ENCODE measurements at regions not wholly inside any gene's neighbourhood (a gene's known extent, or its start where the extent isn't known, plus 50 kb on each side); places are given as distances from the start of the nearest gene placed in this dataset.

DNA sequence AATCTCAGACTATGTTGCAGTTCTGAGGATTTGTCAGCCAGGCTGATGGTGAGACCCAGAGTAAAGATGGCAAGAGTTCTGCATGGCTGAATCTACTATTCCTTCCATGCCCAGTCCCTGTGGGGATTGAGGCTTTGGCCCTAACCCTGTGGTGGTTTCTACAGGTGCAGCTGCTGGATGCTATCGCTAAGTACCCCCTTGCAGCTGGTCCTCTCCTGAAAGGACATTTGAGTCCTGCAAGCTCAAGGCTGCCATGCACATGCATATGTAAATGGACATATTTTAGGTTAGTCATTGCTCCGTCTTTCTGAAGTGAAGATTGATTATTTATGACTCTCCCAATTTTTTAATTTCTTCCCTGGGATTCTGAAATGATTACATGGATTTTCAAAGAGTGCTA is 1122.2 kb upstream of the CELF2 start:
- Histone ChIP-seq H2BK15ac (replicated peaks; ENCODE audit: low read depth) (no peak overlapping the region), H3K79me2 (ENCODE audit: control insufficient read depth, insufficient read depth, low read length) (no peaks in the 10 kb centered on the region), H2AK5ac (ENCODE audit: low read length) (no peak overlapping the region), H3K4ac (ENCODE audit: low read depth, low read length) (no peak overlapping the region), H2BK120ac (ENCODE audit: low read depth, low read length) (no peak overlapping the region), H3K4me1 (ENCODE audit: control insufficient read depth, low read depth, low read length) (no peaks in the 10 kb centered on the region), H3K18ac (ENCODE audit: low read length) (no peak overlapping the region), H3K56ac (ENCODE audit: low read length) (no peak overlapping the region), H3K4me2 (ENCODE audit: low read length) (no peak overlapping the region), H4K5ac (ENCODE audit: low read length) (no peak overlapping the region), H2BK5ac (ENCODE audit: low read length) (no peak overlapping the region), H3K27me3 (ENCODE audit: insufficient read depth, low read length, poor library complexity) (no peaks in the 10 kb centered on the region), H3K79me1 (ENCODE audit: low read length) (no peaks in the 10 kb centered on the region), H3K36me3 (ENCODE audit: control insufficient read depth, insufficient read depth, low read length) (no peaks in the 10 kb centered on the region), H3K4me3 (ENCODE audit: low read length) (no peak overlapping the region), H3K23ac (ENCODE audit: low read length) (no peak overlapping the region), H3K9ac (ENCODE audit: low read length) (no peak overlapping the region), H4K8ac (ENCODE audit: low read depth, low read length) (no peak overlapping the region), H3K27ac (ENCODE audit: low read depth, low read length) (no peak overlapping the region)
- no CpG with 5 or more reads among the region's 2 CpGs for WGBS (ENCODE audit: extremely low coverage, insufficient coverage, low lambda C conversion rate)
- DNase-seq: no peak

DNA sequence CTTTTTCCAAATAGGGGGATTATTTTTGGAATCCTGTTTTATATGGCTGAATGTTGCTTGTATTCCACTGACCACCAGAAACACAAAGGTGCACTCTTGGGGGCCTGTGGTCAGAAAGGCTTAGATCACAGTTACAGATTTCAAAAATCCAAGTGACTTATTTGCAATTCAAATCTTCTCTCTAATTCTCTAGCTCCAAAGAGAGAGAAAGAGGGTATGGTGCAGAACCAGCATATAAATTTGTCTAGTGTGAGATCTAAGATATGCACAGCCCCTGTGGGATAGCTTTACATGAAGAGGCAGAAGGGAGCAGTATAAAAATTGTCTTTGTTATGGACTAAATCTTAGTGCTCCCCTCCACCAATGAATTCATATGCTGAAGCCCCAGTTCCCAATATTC is 1121.7 kb upstream of the CELF2 start:
- Histone ChIP-seq H4K8ac (ENCODE audit: low read depth, low read length) (no peak overlapping the region), H3K18ac (ENCODE audit: low read length) (no peak overlapping the region), H2AK5ac (ENCODE audit: low read length) (no peak overlapping the region), H2BK120ac (ENCODE audit: low read depth, low read length) (no peak overlapping the region), H3K27ac (ENCODE audit: low read depth, low read length) (no peak overlapping the region), H3K9ac (ENCODE audit: low read length) (no peak overlapping the region), H3K4me1 (ENCODE audit: control insufficient read depth, low read depth, low read length) (no peaks in the 10 kb centered on the region), H4K5ac (ENCODE audit: low read length) (no peak overlapping the region), H3K27me3 (ENCODE audit: insufficient read depth, low read length, poor library complexity) (no peaks in the 10 kb centered on the region), H3K23ac (ENCODE audit: low read length) (no peak overlapping the region), H3K4ac (ENCODE audit: low read depth, low read length) (no peak overlapping the region), H3K56ac (ENCODE audit: low read length) (no peak overlapping the region), H2BK15ac (replicated peaks; ENCODE audit: low read depth) (no peak overlapping the region), H3K36me3 (ENCODE audit: control insufficient read depth, insufficient read depth, low read length) (no peaks in the 10 kb centered on the region), H2BK5ac (ENCODE audit: low read length) (no peak overlapping the region), H3K79me1 (ENCODE audit: low read length) (no peaks in the 10 kb centered on the region), H3K4me3 (ENCODE audit: low read length) (no peak overlapping the region), H3K4me2 (ENCODE audit: low read length) (no peak overlapping the region), H3K79me2 (ENCODE audit: control insufficient read depth, insufficient read depth, low read length) (no peaks in the 10 kb centered on the region)
- DNase-seq: no peak

DNA sequence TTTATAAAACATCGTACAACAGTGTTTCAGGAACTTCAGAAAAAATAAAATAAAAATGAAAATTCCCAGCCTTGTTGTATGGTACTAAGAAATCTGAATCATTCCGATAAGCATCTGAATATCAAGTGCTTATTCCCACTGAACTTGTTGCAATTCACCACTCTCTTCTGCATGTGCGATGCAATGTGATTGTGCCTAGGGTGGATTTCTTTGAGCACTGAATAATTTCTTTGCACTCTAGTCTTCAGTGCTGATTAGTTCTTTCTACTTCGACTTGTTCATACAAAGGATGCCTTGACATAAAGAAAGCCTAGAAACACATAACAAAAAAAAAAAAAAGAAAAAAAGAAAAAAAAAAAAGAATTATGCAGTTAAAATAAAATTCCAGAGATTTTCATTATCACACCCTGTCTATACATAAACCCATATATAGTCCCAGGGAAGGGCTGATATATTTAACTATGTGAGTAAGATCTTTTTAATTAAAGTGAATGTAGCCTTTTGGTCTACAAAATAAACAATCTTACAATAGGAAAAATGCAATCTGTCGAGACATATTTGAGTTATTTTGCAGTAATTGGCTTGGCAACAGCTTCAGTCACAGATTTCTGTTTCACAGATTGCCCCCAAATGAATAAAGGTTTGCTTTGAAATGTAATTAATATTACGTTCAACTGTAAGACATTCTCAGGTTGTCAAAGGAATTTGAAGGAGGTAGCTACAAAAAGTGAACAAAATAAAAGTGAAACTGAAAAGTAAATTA is 1118.9 kb upstream of the CELF2 start:
- Histone ChIP-seq H3K4me1 (ENCODE audit: control insufficient read depth, low read depth, low read length) (no peaks in the 10 kb centered on the region), H3K4ac (ENCODE audit: low read depth, low read length) (no peak overlapping the region), H2BK15ac (replicated peaks; ENCODE audit: low read depth) (no peak overlapping the region), H3K4me2 (ENCODE audit: low read length) (no peak overlapping the region), H4K8ac (ENCODE audit: low read depth, low read length) (no peak overlapping the region), H3K27ac (ENCODE audit: low read depth, low read length) (no peak overlapping the region), H2BK5ac (ENCODE audit: low read length) (no peak overlapping the region), H4K5ac (ENCODE audit: low read length) (no peak overlapping the region), H3K36me3 (ENCODE audit: control insufficient read depth, insufficient read depth, low read length) (no peaks in the 10 kb centered on the region), H2BK120ac (ENCODE audit: low read depth, low read length) (no peak overlapping the region), H2AK5ac (ENCODE audit: low read length) (no peak overlapping the region), H3K27me3 (ENCODE audit: insufficient read depth, low read length, poor library complexity) (no peaks in the 10 kb centered on the region), H3K18ac (ENCODE audit: low read length) (no peak overlapping the region), H3K56ac (ENCODE audit: low read length) (no peak overlapping the region), H3K79me1 (ENCODE audit: low read length) (no peaks in the 10 kb centered on the region), H3K4me3 (ENCODE audit: low read length) (no peak overlapping the region), H3K9ac (ENCODE audit: low read length) (no peak overlapping the region), H3K23ac (ENCODE audit: low read length) (no peak overlapping the region), H3K79me2 (ENCODE audit: control insufficient read depth, insufficient read depth, low read length) (no peaks in the 10 kb centered on the region)
- DNase-seq: no peak
- WGBS (ENCODE audit: extremely low coverage, insufficient coverage, low lambda C conversion rate): no CpG with 5 or more reads among the region's 6 CpGs

DNA sequence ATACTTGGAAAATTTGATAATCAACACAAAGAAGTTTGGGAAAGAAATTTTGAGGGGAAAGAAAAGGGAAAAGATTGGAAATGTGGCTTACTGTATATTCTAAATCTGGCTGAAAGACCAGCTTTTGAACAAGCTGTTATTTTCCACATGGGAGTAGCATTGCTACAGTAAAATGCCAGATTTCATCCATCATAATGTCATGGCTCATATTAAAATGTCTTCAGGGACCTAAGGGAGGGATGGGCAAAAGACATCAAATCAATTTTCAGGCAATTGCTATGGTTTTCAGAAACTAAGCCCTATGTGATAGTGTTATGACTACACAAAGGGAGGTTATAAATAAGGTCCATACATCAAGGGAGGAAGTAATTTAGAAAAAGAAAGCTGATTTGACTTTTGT is 1116.9 kb upstream of the CELF2 start:
- no peak overlapping the region for H2BK15ac ChIP-seq (replicated peaks; ENCODE audit: low read depth)

DNA sequence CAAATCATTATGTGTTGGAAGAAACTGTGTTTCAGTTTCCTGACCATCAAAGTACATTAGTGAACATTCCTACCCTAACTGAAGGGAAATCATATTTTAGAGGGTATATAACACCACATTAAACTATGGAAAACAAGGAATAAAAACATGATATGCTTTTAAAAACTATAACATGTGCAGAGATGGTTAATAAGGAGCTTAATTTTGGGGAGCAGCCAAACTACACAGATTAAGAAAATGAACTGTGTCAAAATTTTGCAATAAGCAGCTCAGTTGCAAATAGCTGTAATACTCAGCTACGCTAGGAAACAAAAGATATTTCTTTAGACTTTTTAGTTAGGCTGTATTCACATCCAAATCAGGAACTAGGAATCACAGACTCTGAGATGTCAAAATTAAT is 1115.7 kb upstream of the CELF2 start:
- H3K36me3 ChIP-seq (ENCODE audit: control insufficient read depth, insufficient read depth, low read length): no peaks in the 10 kb centered on the region
- no peak overlapping the region for H4K5ac ChIP-seq (ENCODE audit: low read length)
- H3K4me1 ChIP-seq (ENCODE audit: control insufficient read depth, low read depth, low read length): no peaks in the 10 kb centered on the region
- H3K9ac ChIP-seq (ENCODE audit: low read length): no peak overlapping the region
- H3K23ac ChIP-seq (ENCODE audit: low read length): no peak overlapping the region
- no peak overlapping the region for H3K4me2 ChIP-seq (ENCODE audit: low read length)
- H2AK5ac ChIP-seq (ENCODE audit: low read length): no peak overlapping the region
- no peak for DNase-seq
- H3K18ac ChIP-seq (ENCODE audit: low read length): no peak overlapping the region
- no peak overlapping the region for H2BK120ac ChIP-seq (ENCODE audit: low read depth, low read length)
- no peak overlapping the region for H3K4ac ChIP-seq (ENCODE audit: low read depth, low read length)
- H3K27me3 ChIP-seq (ENCODE audit: insufficient read depth, low read length, poor library complexity): no peaks in the 10 kb centered on the region
- no peak overlapping the region for H4K8ac ChIP-seq (ENCODE audit: low read depth, low read length)
- H3K79me2 ChIP-seq (ENCODE audit: control insufficient read depth, insufficient read depth, low read length): no peaks in the 10 kb centered on the region
- H3K27ac ChIP-seq (ENCODE audit: low read depth, low read length): no peak overlapping the region
- H2BK5ac ChIP-seq (ENCODE audit: low read length): no peak overlapping the region
- no peak overlapping the region for H2BK15ac ChIP-seq (replicated peaks; ENCODE audit: low read depth)
- no peaks in the 10 kb centered on the region for H3K79me1 ChIP-seq (ENCODE audit: low read length)
- no peak overlapping the region for H3K4me3 ChIP-seq (ENCODE audit: low read length)
- WGBS (ENCODE audit: extremely low coverage, insufficient coverage, low lambda C conversion rate): no CpG with 5 or more reads among the region's 1 CpG
- H3K56ac ChIP-seq (ENCODE audit: low read length): no peak overlapping the region

More for the DNA sequence above, 1116.9 kb upstream of the CELF2 start:
- H2AK5ac ChIP-seq (ENCODE audit: low read length): no peak overlapping the region
- H3K4me2 ChIP-seq (ENCODE audit: low read length): no peak overlapping the region
- no peak overlapping the region for H3K4me3 ChIP-seq (ENCODE audit: low read length)
- H3K4me1 ChIP-seq (ENCODE audit: control insufficient read depth, low read depth, low read length): no peaks in the 10 kb centered on the region
- no peak overlapping the region for H2BK120ac ChIP-seq (ENCODE audit: low read depth, low read length)
- no peaks in the 10 kb centered on the region for H3K79me1 ChIP-seq (ENCODE audit: low read length)
- H3K9ac ChIP-seq (ENCODE audit: low read length): no peak overlapping the region
- no peak overlapping the region for H4K5ac ChIP-seq (ENCODE audit: low read length)
- no peak overlapping the region for H4K8ac ChIP-seq (ENCODE audit: low read depth, low read length)
- H3K79me2 ChIP-seq (ENCODE audit: control insufficient read depth, insufficient read depth, low read length): no peaks in the 10 kb centered on the region
- no peak overlapping the region for H3K18ac ChIP-seq (ENCODE audit: low read length)
- no peak overlapping the region for H3K56ac ChIP-seq (ENCODE audit: low read length)
- DNase-seq: no peak
- H2BK5ac ChIP-seq (ENCODE audit: low read length): no peak overlapping the region
- no peaks in the 10 kb centered on the region for H3K36me3 ChIP-seq (ENCODE audit: control insufficient read depth, insufficient read depth, low read length)
- no peak overlapping the region for H3K4ac ChIP-seq (ENCODE audit: low read depth, low read length)
- no peaks in the 10 kb centered on the region for H3K27me3 ChIP-seq (ENCODE audit: insufficient read depth, low read length, poor library complexity)
- no peak overlapping the region for H3K23ac ChIP-seq (ENCODE audit: low read length)
- no peak overlapping the region for H3K27ac ChIP-seq (ENCODE audit: low read depth, low read length)

DNA sequence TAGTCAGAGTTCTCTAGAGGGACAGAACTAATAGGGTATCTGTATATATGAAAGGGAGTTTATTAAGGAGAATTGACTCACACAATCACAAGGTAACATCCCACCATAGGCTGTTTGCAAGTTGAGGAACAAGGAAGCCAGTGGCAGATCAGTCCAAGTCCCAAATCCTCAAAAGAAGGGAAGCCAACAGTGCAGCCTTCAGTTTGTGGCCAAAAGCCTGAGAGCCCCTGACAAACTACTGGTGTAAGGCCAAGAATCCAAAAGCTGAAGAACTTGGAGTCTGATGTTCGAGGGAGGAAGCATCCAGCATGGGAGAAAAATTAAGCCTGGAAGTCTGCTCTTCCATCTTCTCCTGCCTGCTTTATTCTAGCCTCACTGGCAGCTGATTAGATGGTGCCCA is 1107.2 kb upstream of the CELF2 start:
- Histone ChIP-seq H3K36me3 (ENCODE audit: control insufficient read depth, insufficient read depth, low read length) (no peaks in the 10 kb centered on the region), H4K5ac (ENCODE audit: low read length) (no peak overlapping the region), H3K23ac (ENCODE audit: low read length) (no peak overlapping the region), H3K27me3 (ENCODE audit: insufficient read depth, low read length, poor library complexity) (no peaks in the 10 kb centered on the region), H2BK15ac (replicated peaks; ENCODE audit: low read depth) (no peak overlapping the region), H3K56ac (ENCODE audit: low read length) (no peak overlapping the region), H3K4me2 (ENCODE audit: low read length) (no peak overlapping the region), H3K4ac (ENCODE audit: low read depth, low read length) (no peak overlapping the region), H3K4me1 (ENCODE audit: control insufficient read depth, low read depth, low read length) (no peaks in the 10 kb centered on the region), H2BK120ac (ENCODE audit: low read depth, low read length) (no peak overlapping the region), H2BK5ac (ENCODE audit: low read length) (no peak overlapping the region), H3K27ac (ENCODE audit: low read depth, low read length) (no peak overlapping the region), H2AK5ac (ENCODE audit: low read length) (no peak overlapping the region), H3K79me1 (ENCODE audit: low read length) (no peaks in the 10 kb centered on the region), H4K8ac (ENCODE audit: low read depth, low read length) (no peak overlapping the region), H3K18ac (ENCODE audit: low read length) (no peak overlapping the region), H3K9ac (ENCODE audit: low read length) (no peak overlapping the region), H3K4me3 (ENCODE audit: low read length) (no peak overlapping the region), H3K79me2 (ENCODE audit: control insufficient read depth, insufficient read depth, low read length) (no peaks in the 10 kb centered on the region)
- WGBS (ENCODE audit: extremely low coverage, insufficient coverage, low lambda C conversion rate): no CpG with 5 or more reads among the region's 1 CpG
- DNase-seq: no peak

Measured in mesendoderm (in vitro differentiated cells).